Endothelial cell of umbilical vein (primary cell): ENCODE measurements at regions not wholly inside any gene's neighbourhood (a gene's known extent, or its start where the extent isn't known, plus 50 kb on each side); places are given as distances from the start of the nearest gene placed in this dataset.

ENCODE experiments used
- BruUV-seq: library from RNA; stranded (reverse); fragments of 400-500 nt; replicated peaks from 2 replicates; lab custom pipeline; 2021; lab: Mats Ljungman, UMichigan
- CTCF ChIA-PET: fragments of 300-600, 350-600 bp; sonication (Branson Sonifier 250); formaldehyde crosslinking; loops from one replicate; lab custom pipeline; 2021; ENCODE audit warnings: antibody characterized with exemption, inconsistent platforms; lab: Charles Lee
- POLR2A ChIA-PET: fragments of 300-600, 350-600 bp; sonication (Branson Sonifier 250); formaldehyde crosslinking; loops from one replicate; lab custom pipeline; 2021; ENCODE audit warnings: antibody characterized with exemption, inconsistent platforms; lab: Charles Lee
- DNase-seq: peaks from one replicate; pipeline ENCODE4 v3.0.0-alpha.2; 2011; ENCODE audit warnings: low read depth, low spot score
- FAIRE-seq: peaks from 2 replicates; lab custom pipeline; 2011; peaks lifted over from hg19 to GRCh38; lab: Jason Lieb, UNC
- H2AFZ ChIP-seq: 2 replicates; pipeline ENCODE4 v1.6.0; 2012; ENCODE audit warnings: low read depth, low read length, control low read depth, inconsistent platforms
- H3K27ac ChIP-seq: 2 replicates; pipeline ENCODE4 v1.5.1; 2011; ENCODE audit warnings: low read depth, mild to moderate bottlenecking, control low read depth, low read length, moderate library complexity; ENCODE audit not compliant: insufficient read depth
- H3K27me3 ChIP-seq, 2 experiments: 2 replicates each; pipeline versions ENCODE4 v1.6.0 to v1.6.1; 2011; ENCODE audit warnings: low read length in 2 of 2, mixed read lengths in 1 of 2; ENCODE audit not compliant: control insufficient read depth in 2 of 2, insufficient read depth in 2 of 2
- H3K36me3 ChIP-seq, 2 experiments: 2 replicates in 1 of 2; 3 replicates in 1 of 2; pipeline ENCODE4 v1.5.1; 2011; ENCODE audit warnings: low read length in 2 of 2, mild to moderate bottlenecking in 1 of 2, moderate library complexity in 1 of 2; ENCODE audit not compliant: control insufficient read depth in 2 of 2, insufficient read depth in 2 of 2; ENCODE audit errors: extremely low read depth in 1 of 2
- H3K4me1 ChIP-seq: 3 replicates; pipeline ENCODE4 v1.5.1; 2011; ENCODE audit warnings: mild to moderate bottlenecking, low read length; ENCODE audit not compliant: control insufficient read depth, insufficient read depth; ENCODE audit errors: extremely low read depth
- H3K4me2 ChIP-seq: 2 replicates; pipeline ENCODE4 v1.6.1; 2011; ENCODE audit warnings: low read length, control low read depth, mixed read lengths; ENCODE audit not compliant: insufficient read depth
- H3K4me3 ChIP-seq, 3 experiments: fragments of 200-600 bp in 1 of 3; sonication (generic), shearing (Covaris generic) in 1 of 3; replicated peaks in 1 of 3; 2 replicates each; pipeline ENCODE4 v1.5.1; 2011 to 2016; ENCODE audit warnings: control low read depth in 3 of 3, low read length in 3 of 3, mild to moderate bottlenecking in 2 of 3, inconsistent platforms in 1 of 3, low read depth in 1 of 3, moderate library complexity in 1 of 3; ENCODE audit not compliant: insufficient read depth in 1 of 3
- H3K79me2 ChIP-seq: 2 replicates; pipeline ENCODE4 v1.6.0; 2012; ENCODE audit warnings: low read length, inconsistent platforms; ENCODE audit not compliant: control insufficient read depth, insufficient read depth
- H3K9ac ChIP-seq: replicated peaks from 2 replicates; pipeline ENCODE3; 2011; ENCODE audit warnings: low read length, control low read depth; ENCODE audit not compliant: insufficient read depth; ENCODE audit errors: extremely low read depth
- H3K9me1 ChIP-seq: replicated peaks from 3 replicates; pipeline ENCODE4 v1.6.0; 2011; ENCODE audit warnings: mild to moderate bottlenecking, low read length; ENCODE audit not compliant: control insufficient read depth, insufficient read depth; ENCODE audit errors: extremely low read depth
- H3K9me3 ChIP-seq: replicated peaks from 2 replicates; pipeline ENCODE4 v1.5.1; 2012; ENCODE audit warnings: low read length, inconsistent platforms; ENCODE audit not compliant: control insufficient read depth, insufficient read depth
- H4K20me1 ChIP-seq: replicated peaks from 2 replicates; pipeline ENCODE3; 2011; ENCODE audit warnings: mild to moderate bottlenecking, low read length; ENCODE audit not compliant: control insufficient read depth, insufficient read depth; ENCODE audit errors: extremely low read depth
- CTCF ChIP-seq, 2 donors: IDR thresholded peaks; 1 replicate in 1 of 2; 2 replicates in 1 of 2; pipeline ENCODE4 v1.5.1; 2011; ENCODE audit warnings: low read length in 2 of 2, mild to moderate bottlenecking in 2 of 2, moderate library complexity in 2 of 2, control low read depth in 1 of 2, inconsistent platforms in 1 of 2, low read depth in 1 of 2; ENCODE audit not compliant: insufficient read depth in 1 of 2; ENCODE audit errors: extremely low read depth in 1 of 2
- EZH2 ChIP-seq: IDR thresholded peaks from 2 replicates; pipeline ENCODE4 v1.6.1; 2012; ENCODE audit warnings: borderline replicate concordance, low read depth, mild to moderate bottlenecking, moderate library complexity, low read length, inconsistent platforms; ENCODE audit not compliant: severe bottlenecking
- FOS ChIP-seq: IDR thresholded peaks from 2 replicates; pipeline ENCODE4 v1.6.1; 2011; ENCODE audit warnings: mild to moderate bottlenecking, low read length, moderate library complexity, borderline replicate concordance; ENCODE audit not compliant: insufficient read depth
- GATA2 ChIP-seq: IDR thresholded peaks from 2 replicates; pipeline ENCODE4 v1.7.0; 2011; ENCODE audit warnings: low read depth, mild to moderate bottlenecking, moderate library complexity, mixed read lengths, low read length; ENCODE audit not compliant: insufficient read length, insufficient read depth
- JUN ChIP-seq: IDR thresholded peaks from 2 replicates; pipeline ENCODE4 v1.6.1; 2011; ENCODE audit warnings: borderline replicate concordance, low read depth; ENCODE audit not compliant: insufficient read length, insufficient read depth
- MAX ChIP-seq: IDR thresholded peaks from 2 replicates; pipeline ENCODE4 v1.6.1; 2011; ENCODE audit not compliant: insufficient read depth, insufficient read length
- MYC ChIP-seq: IDR thresholded peaks from one replicate; pipeline ENCODE4 v1.6.1; 2011; ENCODE audit warnings: mild to moderate bottlenecking, low read depth, low read length
- POLR2A ChIP-seq: IDR thresholded peaks from 2 replicates; pipeline ENCODE4 v1.6.1; 2012; ENCODE audit warnings: low read depth, mild to moderate bottlenecking, control low read depth, low read length
- POLR2AphosphoS5 ChIP-seq: IDR thresholded peaks from 2 replicates; pipeline ENCODE4 v1.6.1; 2012; ENCODE audit warnings: low read depth, mild to moderate bottlenecking, control low read depth, low read length, moderate library complexity; ENCODE audit not compliant: insufficient read depth
- dilution Hi-C: fragments of 300-500 bp; cut with MboI; formaldehyde crosslinking; loops from one replicate; pipeline ENCODE4 v1.15.0; 2019; ENCODE audit warnings: low sequenced_read_pairs; ENCODE audit not compliant: extremely low pct_ligation_motif_present
- intact Hi-C: fragments of 100-400 bp; cut with micrococcal nuclease; formaldehyde crosslinking; loops from one replicate; pipeline ENCODE4 v1.10.0; 2022

GRCh38 chr3:191783024-191783423, 322.1 kb downstream of the PYDC2 start:
- Histone ChIP-seq H3K9me1 (no peaks in the 10 kb centered on the region), H4K20me1 (no peaks in the 10 kb centered on the region), H3K36me3 (no peaks in the 10 kb centered on the region), H3K9me3 (no peaks in the 10 kb centered on the region), H3K9ac (no peak overlapping the region), H3K79me2 (no peaks in the 10 kb centered on the region), H3K4me1 (no peaks in the 10 kb centered on the region), H3K27ac (no peak overlapping the region), H3K4me2 (no peak overlapping the region), H3K27me3 (no peaks in the 10 kb centered on the region), H2AFZ (no peak overlapping the region), H3K4me3 (no peak overlapping the region)
- BruUV-seq: no TSS peak
- dilution Hi-C loops: no loop called here
- TF ChIP-seq MYC: no peak
- TF ChIP-seq GATA2: no peak
- TF ChIP-seq CTCF (IDR thresholded peaks at IDR 0.05; ENCODE audit: extremely low read depth in 1 of 2, insufficient read depth in 1 of 2, low read depth in 1 of 2, low read length in 2 of 2): no peak
- POLR2A ChIA-PET: no interaction called here
- intact Hi-C loops: no loop called here
- no peak for DNase-seq
- CTCF ChIA-PET: interaction anchor here (0.7 kb wide), 1 partner anchor 11 kb away, joined by 3 read pairs; no protein-coding TSS in a partner anchor
- no peak for FAIRE-seq

GRCh38 chr3:191790934-191791333, 330.0 kb downstream of the PYDC2 start:
- POLR2A ChIA-PET: no interaction called here
- TF ChIP-seq POLR2A (no peak), MYC (no peak), CTCF (IDR thresholded peaks at IDR 0.05; ENCODE audit: extremely low read depth in 1 of 2, insufficient read depth in 1 of 2, low read depth in 1 of 2, low read length in 2 of 2) (no peak), MAX (no peak), EZH2 (no peak), POLR2AphosphoS5 (no peak), FOS (no peak), JUN (no peak)

More at GRCh38 chr3:191790934-191791333, 330.0 kb downstream of the PYDC2 start:
- DNase-seq: no peak
- H3K27ac ChIP-seq: no peak overlapping the region
- H3K9ac ChIP-seq: no peak overlapping the region
- CTCF ChIA-PET: no interaction called here
- no peak overlapping the region for H2AFZ ChIP-seq
- H3K4me3 ChIP-seq: no peak overlapping the region
- FAIRE-seq: no peak
- no peaks in the 10 kb centered on the region for H3K27me3 ChIP-seq
- dilution Hi-C loops: no loop called here
- no peaks in the 10 kb centered on the region for H3K9me1 ChIP-seq
- H3K4me2 ChIP-seq: no peak overlapping the region
- H4K20me1 ChIP-seq: no peaks in the 10 kb centered on the region
- H3K36me3 ChIP-seq: no peaks in the 10 kb centered on the region
- no TSS peak for BruUV-seq
- no peaks in the 10 kb centered on the region for H3K79me2 ChIP-seq
- intact Hi-C loops: no loop called here
- no peaks in the 10 kb centered on the region for H3K9me3 ChIP-seq
- H3K4me1 ChIP-seq: peaks cover 9% of the 10 kb centered on the region
